Vagina (tissue), 2 donors: ENCODE measurements at regions not wholly inside any gene's neighbourhood (a gene's known extent, or its start where the extent isn't known, plus 50 kb on each side); places are given as distances from the start of the nearest gene placed in this dataset.
"Not testable (repeated sequence)": the region's sequence is repeated elsewhere in the genome, so short reads cannot be mapped to it uniquely, and the experiment has no call there.

Experiments
- DNase-seq, 2 donors: peaks; one replicate each; pipeline ENCODE4 v3.0.0-alpha.2; 2017; ENCODE audit errors: extremely low spot score in 2 of 2
- H3K27ac ChIP-seq: fragments of 200-600 bp; sonication (generic); one replicate; pipeline ENCODE4 v1.5.1; 2019
- H3K27me3 ChIP-seq: fragments of 200-600 bp; sonication (generic); one replicate; pipeline ENCODE4 v1.5.1; 2019
- H3K36me3 ChIP-seq, 2 donors: fragments of 200-600 bp; sonication (generic); one replicate each; pipeline ENCODE4 v1.5.1; 2017 to 2019
- H3K4me1 ChIP-seq: fragments of 200-600 bp; sonication (generic); one replicate; pipeline ENCODE4 v1.5.1; 2019
- H3K4me3 ChIP-seq, 2 donors: fragments of 200-600 bp; sonication (generic); 1 replicate in 1 of 2; 2 replicates in 1 of 2; pipeline ENCODE4 v1.5.1; 2016 to 2019
- H3K9me3 ChIP-seq: fragments of 200-600 bp; sonication (generic); one replicate; pipeline ENCODE4 v1.5.1; 2019
- CTCF ChIP-seq, 3 experiments: fragments of 450-650 bp in 2 of 3; fragments of 200-600 bp in 1 of 3; sonication (generic) in 1 of 3; IDR thresholded peaks; one replicate each; pipeline ENCODE4 v1.5.1; 2017 to 2019; ENCODE audit warnings: antibody characterized with exemption in 3 of 3, mild to moderate bottlenecking in 2 of 3, moderate library complexity in 2 of 3
- POLR2A ChIP-seq, 2 donors: fragments of 450-650 bp; IDR thresholded peaks; one replicate each; pipeline ENCODE4 v1.6.1; 2017; ENCODE audit warnings: antibody characterized with exemption in 2 of 2, mild to moderate bottlenecking in 2 of 2, moderate library complexity in 2 of 2
- POLR2AphosphoS5 ChIP-seq, 2 donors: sonication (generic); formaldehyde crosslinking; IDR thresholded peaks; one replicate each; pipeline ENCODE4 v1.9.0; 2017; ENCODE audit warnings: antibody characterized with exemption in 2 of 2, mild to moderate bottlenecking in 2 of 2, low read depth in 1 of 2; ENCODE audit not compliant: insufficient read depth in 1 of 2
- intact Hi-C: fragments of 100-400 bp; cut with DNase I; formaldehyde crosslinking; loops from one replicate; pipeline ENCODE4 v1.15.1; 2023

GRCh38 chr5:91245871-91246270, 137.2 kb downstream of the ARRDC3 start:
- no peak for DNase-seq
- H3K27me3 ChIP-seq: no peaks in the 10 kb centered on the region
- H3K36me3 ChIP-seq: no peaks in the 10 kb centered on the region
- H3K4me3 ChIP-seq: no peak overlapping the region
- intact Hi-C loops: no loop called here
- H3K9me3 ChIP-seq: no peaks in the 10 kb centered on the region
- no peak overlapping the region for H3K27ac ChIP-seq
- TF ChIP-seq POLR2AphosphoS5 (IDR thresholded peaks at IDR 0.05; ENCODE audit: insufficient read depth in 1 of 2, low read depth in 1 of 2): no peak
- no peak for TF ChIP-seq POLR2A (IDR thresholded peaks at IDR 0.05)
- TF ChIP-seq CTCF (IDR thresholded peaks at IDR 0.05): no peak
- no peaks in the 10 kb centered on the region for H3K4me1 ChIP-seq

GRCh38 chr5:91245074-91245452, 138.1 kb downstream of the ARRDC3 start:
- TF ChIP-seq POLR2AphosphoS5 (IDR thresholded peaks at IDR 0.05; ENCODE audit: insufficient read depth in 1 of 2, low read depth in 1 of 2) (no peak), CTCF (IDR thresholded peaks at IDR 0.05) (no peak), POLR2A (IDR thresholded peaks at IDR 0.05) (no peak)
- Histone ChIP-seq H3K27ac (no peak overlapping the region), H3K9me3 (no peaks in the 10 kb centered on the region), H3K4me1 (no peaks in the 10 kb centered on the region), H3K27me3 (no peaks in the 10 kb centered on the region), H3K4me3 (no peak overlapping the region), H3K36me3 (no peaks in the 10 kb centered on the region)
- DNase-seq: no peak
- intact Hi-C loops: no loop called here

GRCh38 chr5:91244380-91245073, 138.6 kb downstream of the ARRDC3 start:
- Histone ChIP-seq H3K27ac (no peak overlapping the region), H3K27me3 (no peaks in the 10 kb centered on the region), H3K9me3 (no peaks in the 10 kb centered on the region), H3K4me1 (no peaks in the 10 kb centered on the region), H3K4me3 (no peak overlapping the region), H3K36me3 (no peaks in the 10 kb centered on the region)
- no peak for DNase-seq
- intact Hi-C loops: no loop called here
- TF ChIP-seq POLR2AphosphoS5 (IDR thresholded peaks at IDR 0.05; ENCODE audit: insufficient read depth in 1 of 2, low read depth in 1 of 2) (no peak), POLR2A (IDR thresholded peaks at IDR 0.05) (no peak), CTCF (IDR thresholded peaks at IDR 0.05) (no peak)

- H3K9me3 ChIP-seq: no peaks in the 10 kb centered on the region
- H3K4me3 ChIP-seq: no peak overlapping the region
- no peak overlapping the region for H3K27ac ChIP-seq
- DNase-seq: no peak
- no peak for TF ChIP-seq POLR2AphosphoS5 (IDR thresholded peaks at IDR 0.05; ENCODE audit: insufficient read depth in 1 of 2, low read depth in 1 of 2)
- no peak for TF ChIP-seq POLR2A (IDR thresholded peaks at IDR 0.05)
- no peak for TF ChIP-seq CTCF (IDR thresholded peaks at IDR 0.05)
- H3K36me3 ChIP-seq: no peaks in the 10 kb centered on the region
- H3K4me1 ChIP-seq: no peaks in the 10 kb centered on the region
- intact Hi-C loops: no loop called here
- no peaks in the 10 kb centered on the region for H3K27me3 ChIP-seq
These were observed 139.3 kb downstream of the ARRDC3 start for GRCh38 chr5:91243852-91244251.

- TF ChIP-seq CTCF (IDR thresholded peaks at IDR 0.05): no peak
- no peak for TF ChIP-seq POLR2AphosphoS5 (IDR thresholded peaks at IDR 0.05; ENCODE audit: insufficient read depth in 1 of 2, low read depth in 1 of 2)
- no peak for TF ChIP-seq POLR2A (IDR thresholded peaks at IDR 0.05)
- H3K4me1 ChIP-seq: no peaks in the 10 kb centered on the region
- no peak overlapping the region for H3K27ac ChIP-seq
- intact Hi-C loops: no loop called here
- H3K9me3 ChIP-seq: no peaks in the 10 kb centered on the region
- DNase-seq: no peak
- H3K4me3 ChIP-seq: no peak overlapping the region
- no peaks in the 10 kb centered on the region for H3K36me3 ChIP-seq
- H3K27me3 ChIP-seq: no peaks in the 10 kb centered on the region
These were observed 139.8 kb downstream of the ARRDC3 start for GRCh38 chr5:91243286-91243685.

- H3K27ac ChIP-seq, DNase-seq, H3K4me1 ChIP-seq, H3K9me3 ChIP-seq, H3K36me3 ChIP-seq, intact Hi-C loops, H3K4me3 ChIP-seq, H3K27me3 ChIP-seq: not testable (repeated sequence)
These were observed 141.7 kb downstream of the ARRDC3 start for GRCh38 chr5:91241460-91241859.
